ENCODE measurements at regions not wholly inside any gene's neighbourhood (a gene's known extent, or its start where the extent isn't known, plus 50 kb on each side); places are given as distances from the start of the nearest gene placed in this dataset.

GRCh38 chr6:163888030-163888819, 473.7 kb downstream of the QKI start:
- Histone ChIP-seq H3K27ac (ENCODE audit: extremely low read depth, low read depth, low read length) (no peak overlapping the region), H3K9me3 (replicated peaks; ENCODE audit: control insufficient read depth, insufficient read depth, low read depth, low read length) (no peaks in the 10 kb centered on the region), H4K20me1 (replicated peaks; ENCODE audit: control insufficient read depth, insufficient read depth, low read length) (no peaks in the 10 kb centered on the region), H3K4me3 (no peak overlapping the region), H3K4me2 (ENCODE audit: insufficient read depth, low read length) (no peak overlapping the region), H3K27me3 (ENCODE audit: control insufficient read depth in 2 of 2, insufficient read depth in 2 of 2, low read length in 2 of 2) (peaks cover 0 to 3% of the 10 kb centered on the region in 2 experiments; a peak in 1 of 5 replicates), H3K36me3 (ENCODE audit: control insufficient read depth, insufficient read depth, low read length) (no peaks in the 10 kb centered on the region), H3K9ac (ENCODE audit: insufficient read depth in 1 of 2, low read depth in 2 of 2, low read length in 2 of 2) (no peak overlapping the region), H2AFZ (ENCODE audit: low read depth, low read length) (no peak overlapping the region), H3K79me2 (ENCODE audit: control insufficient read depth, insufficient read depth, low read length) (no peaks in the 10 kb centered on the region), H3K4me1 (replicated peaks in 1 of 2; ENCODE audit: control insufficient read depth in 2 of 2, insufficient read depth in 2 of 2, low read length in 2 of 2) (no peaks in the 10 kb centered on the region), H3K9me1 (ENCODE audit: control insufficient read depth, insufficient read depth, low read length) (no peaks in the 10 kb centered on the region)
- POLR2A ChIA-PET: no interaction called here
- ATAC-seq (no peak), DNase-seq (ENCODE audit: extremely low read depth in 1 of 4, low spot score in 3 of 4) (no peak), FAIRE-seq (no peak)
- 0% methylated on average over 2 of the region's 2 CpGs for WGBS (ENCODE audit: insufficient coverage, low coverage, missing lambda C conversion rate)
- no TSS peak for BruUV-seq (replicated peaks)
- in situ Hi-C loops (cut with MboI): no loop called here
- intact Hi-C loops (cut with micrococcal nuclease): no loop called here
- TF ChIP-seq MEIS2 (IDR thresholded peaks at IDR 0.05; ENCODE audit: partially characterized antibody) (peak; percentile 17), SREBF1 (IDR thresholded peaks at IDR 0.05; ENCODE audit: borderline replicate concordance, low read depth, low read length) (no peak), FOXA3 (CRISPR knock-in tag; conservative IDR thresholded peaks at IDR 0.05 in 1 of 2, IDR thresholded peaks at IDR 0.05 in 1 of 2) (peak in 1 of 2 experiments; percentile 74; a peak in 2 of 4 replicates), CBX3 (IDR thresholded peaks at IDR 0.05; ENCODE audit: borderline replicate concordance in 1 of 2, low read length in 2 of 2) (peak in 1 of 2 experiments; percentile 83; a peak in 2 of 3 replicates)
- CTCF ChIA-PET (ENCODE audit: low intra/inter-chr PET ratio): no interaction called here

GRCh38 chr6:163886428-163886827, 471.9 kb downstream of the QKI start:
- ATAC-seq: no peak
- no peaks in the 10 kb centered on the region for H3K4me1 ChIP-seq (replicated peaks in 1 of 2; ENCODE audit: control insufficient read depth in 2 of 2, insufficient read depth in 2 of 2, low read length in 2 of 2)
- BruUV-seq (replicated peaks): no TSS peak
- no peaks in the 10 kb centered on the region for H3K79me2 ChIP-seq (ENCODE audit: control insufficient read depth, insufficient read depth, low read length)
- H3K27me3 ChIP-seq (ENCODE audit: control insufficient read depth in 2 of 2, insufficient read depth in 2 of 2, low read length in 2 of 2): peaks cover 0 to 2% of the 10 kb centered on the region in 2 experiments; a peak in 1 of 5 replicates
- H3K9me1 ChIP-seq (ENCODE audit: control insufficient read depth, insufficient read depth, low read length): no peaks in the 10 kb centered on the region
- H3K36me3 ChIP-seq (ENCODE audit: control insufficient read depth, insufficient read depth, low read length): no peaks in the 10 kb centered on the region
- H4K20me1 ChIP-seq (replicated peaks; ENCODE audit: control insufficient read depth, insufficient read depth, low read length): no peaks in the 10 kb centered on the region
- 0% methylated on average over 1 of the region's 1 CpG for WGBS (ENCODE audit: insufficient coverage, low coverage, missing lambda C conversion rate)
- no peak for DNase-seq (ENCODE audit: extremely low read depth in 1 of 4, low spot score in 3 of 4)
- no peak overlapping the region for H3K9ac ChIP-seq (ENCODE audit: insufficient read depth in 1 of 2, low read depth in 2 of 2, low read length in 2 of 2)
- FAIRE-seq: no peak
- no peak overlapping the region for H3K4me3 ChIP-seq
- intact Hi-C loops (cut with micrococcal nuclease) (no loop called here), in situ Hi-C loops (cut with MboI) (no loop called here)
- CTCF ChIA-PET (ENCODE audit: low intra/inter-chr PET ratio): no interaction called here
- H2AFZ ChIP-seq (ENCODE audit: low read depth, low read length): no peak overlapping the region
- no peak overlapping the region for H3K4me2 ChIP-seq (ENCODE audit: insufficient read depth, low read length)
- no peaks in the 10 kb centered on the region for H3K9me3 ChIP-seq (replicated peaks; ENCODE audit: control insufficient read depth, insufficient read depth, low read depth, low read length)
- no peak overlapping the region for H3K27ac ChIP-seq (ENCODE audit: extremely low read depth, low read depth, low read length)
- POLR2A ChIA-PET: interaction anchor here (0.6 kb wide), 2 partner anchors 73 to 474 kb away, joined by 3 read pairs; no protein-coding TSS in a partner anchor
- TF ChIP-seq C11orf30 (IDR thresholded peaks at IDR 0.05; ENCODE audit: low read depth) (peak; percentile 76), ZFX (CRISPR knock-in tag; IDR thresholded peaks at IDR 0.05) (no peak), ZNF668 (CRISPR knock-in tag; IDR thresholded peaks at IDR 0.05) (no peak), ELK3 (CRISPR knock-in tag; IDR thresholded peaks at IDR 0.05) (no peak), HEY1 (CRISPR knock-in tag; IDR thresholded peaks at IDR 0.05; ENCODE audit: borderline replicate concordance) (no peak), THAP12 (CRISPR knock-in tag; IDR thresholded peaks at IDR 0.05) (no peak)

All from K562 (cell line).